ENCODE measurements at regions not wholly inside any gene's neighbourhood (a gene's known extent, or its start where the extent isn't known, plus 50 kb on each side); places are given as distances from the start of the nearest gene placed in this dataset.
"Not testable (repeated sequence)": the region's sequence is repeated elsewhere in the genome, so short reads cannot be mapped to it uniquely, and the experiment has no call there.

- ATAC-seq (no peak), DNase-seq (no peak)
- no peak overlapping the region for H3K4me3 ChIP-seq (ENCODE audit: low read length)
- no peak overlapping the region for H3K9ac ChIP-seq (ENCODE audit: low read length)
- no peaks in the 10 kb centered on the region for H3K27me3 ChIP-seq (ENCODE audit: low read length)
- H3K36me3 ChIP-seq (ENCODE audit: low read depth, low read length): no peaks in the 10 kb centered on the region
- no peaks in the 10 kb centered on the region for H3K9me3 ChIP-seq (ENCODE audit: low read length)
- no peaks in the 10 kb centered on the region for H3K79me2 ChIP-seq (ENCODE audit: low read length)
- H3K27ac ChIP-seq (ENCODE audit: low read length): no peak overlapping the region
- H3K4me2 ChIP-seq (ENCODE audit: low read length): no peak overlapping the region
- no peaks in the 10 kb centered on the region for H3K4me1 ChIP-seq (ENCODE audit: insufficient read depth, low read length)
- CTCF ChIA-PET: no interaction called here
- BruUV-seq (replicated peaks): no TSS peak
- H2AFZ ChIP-seq (ENCODE audit: low read length): no peak overlapping the region
- H4K20me1 ChIP-seq (ENCODE audit: low read length): no peaks in the 10 kb centered on the region
- H3F3A ChIP-seq (ENCODE audit: low read length, unreplicated experiment): no peaks in the 10 kb centered on the region
- intact Hi-C loops (cut with micrococcal nuclease): no loop called here
- TF ChIP-seq EZH2phosphoT487 (IDR thresholded peaks at IDR 0.05; ENCODE audit: borderline replicate concordance, low read length): no peak
- H3K9me2 ChIP-seq (replicated peaks; ENCODE audit: low read length): no peaks in the 10 kb centered on the region
- POLR2A ChIA-PET (ENCODE audit: unreplicated experiment): interaction anchor here (0.6 kb wide), 1 partner anchor 278 kb away, joined by 5 read pairs; no protein-coding TSS in a partner anchor
Measured at GRCh38 chr2:195331129-195331528, 325.9 kb upstream of the SLC39A10 start.

GRCh38 chr2:195330513-195330956 lies 326.5 kb upstream of the SLC39A10 start:
- ChIA-PET CTCF (no interaction called here), POLR2A (ENCODE audit: unreplicated experiment) (no interaction called here)
- no peaks in the 10 kb centered on the region for H3F3A ChIP-seq (ENCODE audit: low read length, unreplicated experiment)
- BruUV-seq (replicated peaks): no TSS peak
- intact Hi-C loops (cut with micrococcal nuclease): no loop called here
- no peak overlapping the region for H3K4me2 ChIP-seq (ENCODE audit: low read length)
- no peak overlapping the region for H3K9ac ChIP-seq (ENCODE audit: low read length)
- H4K20me1 ChIP-seq (ENCODE audit: low read length): no peaks in the 10 kb centered on the region
- H3K27me3 ChIP-seq (ENCODE audit: low read length): no peaks in the 10 kb centered on the region
- no peaks in the 10 kb centered on the region for H3K79me2 ChIP-seq (ENCODE audit: low read length)
- ATAC-seq (no peak), DNase-seq (no peak)
- no peaks in the 10 kb centered on the region for H3K9me2 ChIP-seq (replicated peaks; ENCODE audit: low read length)
- TF ChIP-seq EZH2phosphoT487 (IDR thresholded peaks at IDR 0.05; ENCODE audit: borderline replicate concordance, low read length): no peak
- TF ChIP-seq EZH2 (IDR thresholded peaks at IDR 0.05; ENCODE audit: low read length, unreplicated experiment): no peak
- TF ChIP-seq, protein P1, sequence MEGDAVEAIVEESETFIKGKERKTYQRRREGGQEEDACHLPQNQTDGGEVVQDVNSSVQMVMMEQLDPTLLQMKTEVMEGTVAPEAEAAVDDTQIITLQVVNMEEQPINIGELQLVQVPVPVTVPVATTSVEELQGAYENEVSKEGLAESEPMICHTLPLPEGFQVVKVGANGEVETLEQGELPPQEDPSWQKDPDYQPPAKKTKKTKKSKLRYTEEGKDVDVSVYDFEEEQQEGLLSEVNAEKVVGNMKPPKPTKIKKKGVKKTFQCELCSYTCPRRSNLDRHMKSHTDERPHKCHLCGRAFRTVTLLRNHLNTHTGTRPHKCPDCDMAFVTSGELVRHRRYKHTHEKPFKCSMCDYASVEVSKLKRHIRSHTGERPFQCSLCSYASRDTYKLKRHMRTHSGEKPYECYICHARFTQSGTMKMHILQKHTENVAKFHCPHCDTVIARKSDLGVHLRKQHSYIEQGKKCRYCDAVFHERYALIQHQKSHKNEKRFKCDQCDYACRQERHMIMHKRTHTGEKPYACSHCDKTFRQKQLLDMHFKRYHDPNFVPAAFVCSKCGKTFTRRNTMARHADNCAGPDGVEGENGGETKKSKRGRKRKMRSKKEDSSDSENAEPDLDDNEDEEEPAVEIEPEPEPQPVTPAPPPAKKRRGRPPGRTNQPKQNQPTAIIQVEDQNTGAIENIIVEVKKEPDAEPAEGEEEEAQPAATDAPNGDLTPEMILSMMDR (conservative IDR thresholded peaks at IDR 0.05; ENCODE audit: low read depth, low read length): no peak
- no peak overlapping the region for H3K27ac ChIP-seq (ENCODE audit: low read length)
- H3K4me1 ChIP-seq (ENCODE audit: insufficient read depth, low read length): no peaks in the 10 kb centered on the region
- H3K4me3 ChIP-seq (ENCODE audit: low read length): no peak overlapping the region
- H3K9me3 ChIP-seq (ENCODE audit: low read length): no peaks in the 10 kb centered on the region
- H3K36me3 ChIP-seq (ENCODE audit: low read depth, low read length): no peaks in the 10 kb centered on the region
- no peak overlapping the region for H2AFZ ChIP-seq (ENCODE audit: low read length)

- H3K9me2 ChIP-seq (replicated peaks; ENCODE audit: low read length); BruUV-seq (replicated peaks); CTCF ChIA-PET; H3F3A ChIP-seq (ENCODE audit: low read length, unreplicated experiment); H3K4me1 ChIP-seq (ENCODE audit: insufficient read depth, low read length); H3K79me2 ChIP-seq (ENCODE audit: low read length); DNase-seq; ATAC-seq; H4K20me1 ChIP-seq (ENCODE audit: low read length); H3K36me3 ChIP-seq (ENCODE audit: low read depth, low read length); H3K9me3 ChIP-seq (ENCODE audit: low read length); H3K27me3 ChIP-seq (ENCODE audit: low read length); H3K4me2 ChIP-seq (ENCODE audit: low read length); H2AFZ ChIP-seq (ENCODE audit: low read length); H3K4me3 ChIP-seq (ENCODE audit: low read length); H3K9ac ChIP-seq (ENCODE audit: low read length); H3K27ac ChIP-seq (ENCODE audit: low read length); POLR2A ChIA-PET (ENCODE audit: unreplicated experiment): not testable (repeated sequence)
- intact Hi-C loops (cut with micrococcal nuclease): loop anchor here (10.0 kb wide), 1 partner anchor 165 kb away; no protein-coding TSS in a partner anchor
Measured at GRCh38 chr2:195329784-195330183, 327.2 kb upstream of the SLC39A10 start.

DNA sequence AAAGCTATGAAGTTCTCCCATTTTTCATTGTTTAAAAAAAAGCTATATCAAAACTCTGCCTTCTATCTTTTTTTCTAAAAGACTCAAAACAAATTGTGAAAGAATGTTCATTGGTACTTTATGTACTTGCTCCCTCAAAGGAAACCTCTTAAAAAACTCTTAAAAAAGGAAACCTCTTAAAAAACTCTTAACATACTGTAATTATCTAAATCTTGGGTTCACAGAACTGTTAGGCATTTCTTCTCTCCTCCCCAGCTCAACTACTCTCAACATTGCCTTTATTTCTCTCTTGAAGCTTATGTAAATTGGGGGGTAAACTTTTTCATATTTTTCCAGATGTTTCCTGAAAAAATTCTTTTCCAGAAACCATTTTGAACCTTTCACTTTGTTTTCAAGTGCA lies 330.5 kb upstream of the SLC39A10 start:
- ATAC-seq (no peak), DNase-seq (no peak)
- Histone ChIP-seq H4K20me1 (ENCODE audit: low read length) (no peaks in the 10 kb centered on the region), H3K4me1 (ENCODE audit: insufficient read depth, low read length) (no peaks in the 10 kb centered on the region; the same call in 1 of the 2 replicates), H2AFZ (ENCODE audit: low read length) (no peak overlapping the region), H3K27ac (ENCODE audit: low read length) (no peak overlapping the region), H3K4me2 (ENCODE audit: low read length) (no peak overlapping the region), H3K9me2 (replicated peaks; ENCODE audit: low read length) (no peaks in the 10 kb centered on the region), H3K9ac (ENCODE audit: low read length) (no peak overlapping the region), H3K36me3 (ENCODE audit: low read depth, low read length) (no peaks in the 10 kb centered on the region), H3K4me3 (ENCODE audit: low read length) (no peak overlapping the region), H3K79me2 (ENCODE audit: low read length) (no peaks in the 10 kb centered on the region), H3F3A (ENCODE audit: low read length, unreplicated experiment) (no peaks in the 10 kb centered on the region), H3K9me3 (ENCODE audit: low read length) (no peaks in the 10 kb centered on the region), H3K27me3 (ENCODE audit: low read length) (no peaks in the 10 kb centered on the region)
- intact Hi-C loops (cut with micrococcal nuclease): loop anchor here (10.0 kb wide), 1 partner anchor 168 kb away; no protein-coding TSS in a partner anchor
- POLR2A ChIA-PET (ENCODE audit: unreplicated experiment): no interaction called here
- TF ChIP-seq, protein P1 (conservative IDR thresholded peaks at IDR 0.05; ENCODE audit: low read depth, low read length): no peak
- no peak for TF ChIP-seq EZH2phosphoT487 (IDR thresholded peaks at IDR 0.05; ENCODE audit: borderline replicate concordance, low read length)
- no peak for TF ChIP-seq EZH2 (IDR thresholded peaks at IDR 0.05; ENCODE audit: low read length, unreplicated experiment)
- no TSS peak for BruUV-seq (replicated peaks)
- CTCF ChIA-PET: no interaction called here
